ENCODE measurements at regions not wholly inside any gene's neighbourhood (a gene's known extent, or its start where the extent isn't known, plus 50 kb on each side); places are given as distances from the start of the nearest gene placed in this dataset.
"Not testable (repeated sequence)": the region's sequence is repeated elsewhere in the genome, so short reads cannot be mapped to it uniquely, and the experiment has no call there.

DNA sequence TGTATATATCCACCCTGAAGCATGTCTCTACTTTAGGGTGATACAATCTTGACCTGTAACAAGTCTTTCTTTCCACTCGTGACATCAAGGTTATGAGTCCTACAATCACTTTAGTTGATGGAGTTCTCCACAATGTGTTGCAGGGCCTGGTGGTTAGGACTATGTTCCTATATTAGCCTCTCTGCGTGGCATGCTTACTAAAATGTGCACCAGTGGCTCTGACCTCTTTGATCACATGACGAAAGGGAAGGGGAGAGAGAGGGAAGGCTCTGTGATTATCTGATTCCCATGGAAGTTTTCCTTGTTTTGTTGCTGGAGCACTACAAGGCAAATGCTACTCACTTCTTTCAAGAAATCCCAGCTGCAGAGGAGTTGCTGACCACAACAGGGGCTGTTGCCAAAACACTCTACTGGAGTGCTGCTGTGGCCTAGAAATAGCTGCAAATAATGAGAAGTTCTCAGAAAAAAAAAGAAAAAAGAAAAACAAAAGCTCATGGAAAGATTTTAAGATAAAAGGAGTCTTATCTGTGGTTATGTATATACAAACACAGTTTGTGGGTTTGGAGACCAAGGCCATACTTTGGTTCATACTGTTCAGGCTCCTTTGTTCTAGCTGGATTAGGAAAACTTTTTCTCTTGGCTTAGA, 272.8 kb upstream of the MMADHC start:
- peak; percentile 85 for DNase-seq (ENCODE audit: low read depth)

DNA sequence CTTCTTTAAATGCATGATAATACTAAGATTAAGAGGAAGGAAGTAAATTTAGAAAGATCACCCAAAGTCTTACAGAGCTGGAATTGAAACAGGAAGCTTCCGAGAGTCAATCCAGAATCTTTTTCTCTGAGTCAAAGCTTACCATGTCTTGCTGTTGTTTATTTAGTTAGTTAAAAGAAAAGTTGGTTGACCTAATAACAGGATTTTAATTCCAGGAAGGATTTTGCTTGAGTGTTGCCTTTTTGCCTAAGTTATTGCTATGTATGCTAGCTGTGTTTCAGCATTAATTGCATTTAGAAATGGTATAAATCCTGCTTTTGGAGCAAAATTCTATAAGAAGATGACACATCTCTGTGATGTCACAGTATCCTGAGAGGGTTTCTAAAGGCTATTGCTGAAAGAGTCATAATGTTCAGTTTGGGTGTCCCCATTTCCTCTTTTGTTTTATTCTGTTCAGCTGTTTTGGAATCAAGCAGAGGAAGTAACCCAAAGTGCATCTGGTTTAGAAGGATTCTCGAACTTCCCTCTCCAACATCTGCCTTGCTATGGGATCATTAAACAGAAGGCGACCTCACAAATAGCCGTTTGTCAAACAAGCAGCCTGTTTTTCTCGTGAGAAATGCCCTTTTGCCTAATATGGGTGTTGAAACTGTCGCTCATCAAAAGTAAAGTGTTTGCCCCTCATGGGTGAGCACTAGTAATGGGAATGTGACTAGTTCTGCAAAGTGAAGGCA, 271.5 kb upstream of the MMADHC start:
- DNase-seq (ENCODE audit: low read depth), result no peak

GRCh38 chr2:149858216-149858615, 270.6 kb upstream of the MMADHC start:
- no peak for DNase-seq (ENCODE audit: low read depth)

DNA sequence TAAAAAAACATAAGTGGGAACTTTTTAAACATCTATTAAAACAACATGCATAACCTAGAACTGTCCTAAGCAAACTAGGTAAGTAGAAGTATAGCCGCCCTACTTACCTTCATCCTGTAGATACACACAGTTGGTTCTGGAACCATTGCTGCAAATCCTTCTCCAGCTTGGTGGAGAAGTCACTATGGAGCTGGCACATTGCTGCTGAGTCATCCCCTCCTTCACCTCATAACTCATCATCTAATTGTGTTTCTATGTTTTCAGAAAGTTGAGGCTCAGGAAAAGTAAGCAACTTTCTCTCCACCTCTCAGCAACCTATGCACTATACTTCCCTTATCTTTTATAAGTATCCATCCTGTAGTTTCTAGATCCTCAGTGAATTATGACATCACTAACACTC, 269.8 kb upstream of the MMADHC start:
- no peak for DNase-seq (ENCODE audit: low read depth)

DNA sequence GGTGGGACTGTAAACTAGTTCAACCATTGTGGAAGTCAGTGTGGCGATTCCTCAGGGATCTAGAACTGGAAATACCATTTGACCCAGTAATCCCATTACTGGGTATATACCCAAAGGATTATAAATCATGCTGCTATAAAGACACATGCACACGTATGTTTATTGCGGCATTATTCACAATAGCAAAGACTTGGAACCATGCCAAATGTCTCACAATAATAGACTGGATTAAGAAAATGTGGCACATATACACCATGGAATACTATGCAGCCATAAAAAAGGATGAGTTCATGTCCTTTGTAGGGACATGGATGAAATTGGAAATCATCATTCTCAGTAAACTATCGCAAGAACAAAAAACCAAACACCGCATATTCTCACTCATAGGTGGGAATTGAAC, 268.3 kb upstream of the MMADHC start:
- not testable (repeated sequence) for DNase-seq (ENCODE audit: low read depth)

DNA sequence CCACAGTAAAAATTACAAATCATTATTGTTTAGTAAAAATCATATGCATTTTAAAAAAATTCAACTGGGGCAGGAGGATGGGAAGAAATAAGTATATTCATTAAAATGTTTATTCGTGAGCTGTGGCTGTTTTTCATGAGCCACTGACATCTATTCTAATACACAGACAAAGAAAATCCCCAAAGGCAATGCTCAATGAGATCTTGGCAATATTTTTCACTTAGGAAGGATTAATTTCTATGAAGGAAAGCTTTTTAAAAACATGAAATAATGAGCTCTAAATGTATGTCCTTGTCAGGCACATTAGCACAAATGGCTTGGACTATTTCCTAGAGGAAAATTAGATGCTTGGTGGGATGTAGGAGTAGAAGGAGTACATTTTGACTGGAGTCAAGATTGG, 262.0 kb upstream of the MMADHC start:
- no peak for DNase-seq (ENCODE audit: low read depth)

DNA sequence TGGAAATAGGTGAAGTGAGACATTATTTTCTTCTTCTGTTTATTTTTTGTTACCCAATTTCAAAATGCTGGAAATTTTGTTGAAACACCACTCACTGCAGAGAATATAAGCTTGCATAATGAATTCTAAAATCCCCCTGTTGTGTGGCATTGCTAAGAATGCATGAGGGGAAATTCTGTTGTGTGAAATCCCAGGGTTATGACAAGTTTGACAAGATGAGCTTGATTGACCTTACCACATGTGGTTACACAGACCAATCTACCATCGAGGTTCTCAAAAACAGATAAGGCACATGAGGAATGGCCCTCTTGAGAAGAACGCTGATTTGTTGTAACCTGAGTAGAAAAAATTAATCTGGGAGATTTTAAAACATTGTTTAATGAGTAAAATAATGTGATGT, 261.6 kb upstream of the MMADHC start:
- no peak for DNase-seq (ENCODE audit: low read depth)

DNA sequence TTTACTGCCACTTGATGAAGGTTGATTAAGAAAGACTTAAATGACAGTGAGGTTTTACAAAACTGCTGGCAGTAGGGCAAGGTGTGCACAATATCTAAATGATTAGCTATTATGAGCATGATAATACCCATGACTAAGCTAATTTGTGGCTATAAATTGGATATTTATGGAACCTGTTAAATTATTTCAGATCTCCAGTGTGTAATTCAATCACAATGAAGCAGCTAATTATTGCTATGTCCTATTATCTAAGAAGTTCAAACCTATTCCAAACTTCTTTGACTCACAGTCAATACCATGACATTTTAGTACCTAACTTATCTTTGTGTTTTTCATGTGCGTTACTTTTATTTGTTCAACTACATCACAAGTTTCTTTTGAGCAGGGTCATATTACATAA, 253.8 kb upstream of the MMADHC start:
- no peak for DNase-seq (ENCODE audit: low read depth)

DNA sequence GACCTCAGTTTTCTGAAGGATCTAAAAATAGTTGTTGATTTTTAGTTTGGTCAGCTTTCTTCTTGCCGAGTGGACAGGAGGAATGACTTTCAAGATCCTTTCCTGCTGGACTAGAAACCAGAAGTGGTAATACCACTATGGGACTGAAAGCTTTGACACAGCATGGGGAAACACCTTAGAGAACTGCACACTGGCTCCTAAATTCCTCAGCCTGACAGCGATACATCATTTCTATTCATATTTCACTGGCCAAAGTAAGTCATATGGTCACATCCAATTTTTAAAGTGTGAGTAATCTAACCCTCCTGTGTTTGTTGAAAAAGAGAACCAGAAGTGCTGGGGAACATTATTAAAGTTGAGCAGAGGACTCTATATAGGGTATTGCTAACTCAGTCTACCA, 244.7 kb upstream of the MMADHC start:
- DNase-seq (ENCODE audit: low read depth), result no peak

DNA sequence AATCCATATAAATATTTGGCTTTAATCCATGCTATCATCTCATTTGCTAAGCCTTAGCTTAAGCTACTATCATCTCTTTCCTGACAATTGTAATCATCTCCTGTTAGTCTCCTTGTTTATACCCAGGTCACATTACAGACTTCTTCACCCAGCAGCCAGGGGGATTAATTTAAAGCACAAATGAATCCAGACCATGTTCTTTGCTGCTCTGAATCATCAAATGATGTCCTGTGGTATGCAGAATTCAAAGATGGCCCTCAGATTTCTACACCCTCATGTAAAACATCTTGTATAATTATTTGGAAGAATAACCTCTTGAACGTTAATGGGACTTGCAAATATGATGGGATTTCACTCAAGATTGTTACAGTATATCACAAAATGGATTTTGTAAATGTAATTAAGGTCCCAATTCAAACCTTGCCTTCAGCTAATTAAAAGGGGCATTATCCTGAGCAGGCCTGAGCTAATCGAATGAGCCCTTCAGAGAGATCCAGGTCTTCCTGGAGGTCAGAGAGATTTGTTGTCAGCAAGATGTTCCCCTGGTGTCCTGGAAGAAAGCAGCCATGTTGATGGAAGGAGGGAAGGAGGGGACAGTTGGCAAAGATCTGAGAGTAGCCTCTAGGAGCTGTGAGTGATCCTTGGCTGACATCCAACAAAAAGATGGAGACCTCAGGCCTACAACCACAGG, 241.1 kb upstream of the MMADHC start:
- DNase-seq (ENCODE audit: low read depth), result no peak

DNA sequence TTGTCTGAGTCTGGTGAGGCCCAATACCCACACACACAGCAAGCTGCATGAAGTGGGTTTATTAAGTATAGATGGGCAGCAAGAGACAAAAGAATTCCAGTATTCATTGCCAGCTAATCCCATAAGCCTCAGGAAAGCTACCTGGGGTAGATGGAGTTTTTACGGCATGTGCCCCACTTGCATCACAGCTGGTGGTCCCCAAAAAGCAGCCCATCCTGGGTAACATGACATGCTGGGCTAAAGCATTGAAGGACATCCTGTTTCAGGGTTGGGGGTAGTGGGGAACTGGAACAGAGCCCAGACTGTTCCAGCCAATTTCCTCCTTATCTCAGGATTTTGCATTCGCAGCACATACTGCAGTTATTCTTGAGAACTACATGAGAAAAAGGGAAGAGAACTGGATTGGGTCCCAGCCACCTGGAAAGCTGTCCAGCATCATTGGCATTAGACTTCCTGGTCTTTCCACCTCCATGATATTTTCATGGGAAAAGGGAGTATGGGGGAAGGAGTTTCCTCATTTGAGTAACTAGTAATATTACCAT, 240.1 kb upstream of the MMADHC start:
- no peak for DNase-seq (ENCODE audit: low read depth)

DNA sequence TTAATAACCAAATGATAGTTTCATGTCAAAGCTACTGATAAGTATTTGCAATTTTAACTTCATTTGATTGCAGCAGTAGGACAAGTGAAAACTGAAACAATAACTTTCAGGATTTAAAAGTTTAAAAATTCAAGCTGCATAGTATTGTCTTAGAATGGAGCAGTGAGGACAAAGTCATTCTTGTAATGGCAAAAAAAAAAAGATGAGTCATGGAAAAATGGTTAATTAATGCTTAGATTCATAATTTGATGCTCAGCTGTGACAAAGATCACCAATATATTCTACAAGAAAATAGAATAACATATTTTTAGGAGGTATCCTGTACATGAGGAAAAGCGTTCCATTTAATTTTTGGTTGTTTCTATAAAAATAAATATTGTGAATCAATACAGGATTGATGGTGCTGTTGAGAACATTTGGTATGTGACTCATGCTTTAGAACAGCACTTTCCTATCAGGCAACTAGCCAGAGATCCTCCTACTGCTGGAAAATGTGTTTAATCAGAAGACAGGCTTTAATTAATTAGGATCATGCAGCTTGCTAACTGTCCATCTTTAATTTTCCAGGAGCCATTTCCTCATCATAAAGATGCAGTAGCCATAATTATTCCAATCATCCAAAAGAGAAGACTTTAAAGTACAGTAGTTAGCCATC, 239.0 kb upstream of the MMADHC start:
- no peak for DNase-seq (ENCODE audit: low read depth)

GRCh38 chr2:149825473-149825872, 237.9 kb upstream of the MMADHC start:
- no peak for DNase-seq (ENCODE audit: low read depth)

GRCh38 chr2:149824136-149824535, 236.6 kb upstream of the MMADHC start:
- no peak for DNase-seq (ENCODE audit: low read depth)

DNA sequence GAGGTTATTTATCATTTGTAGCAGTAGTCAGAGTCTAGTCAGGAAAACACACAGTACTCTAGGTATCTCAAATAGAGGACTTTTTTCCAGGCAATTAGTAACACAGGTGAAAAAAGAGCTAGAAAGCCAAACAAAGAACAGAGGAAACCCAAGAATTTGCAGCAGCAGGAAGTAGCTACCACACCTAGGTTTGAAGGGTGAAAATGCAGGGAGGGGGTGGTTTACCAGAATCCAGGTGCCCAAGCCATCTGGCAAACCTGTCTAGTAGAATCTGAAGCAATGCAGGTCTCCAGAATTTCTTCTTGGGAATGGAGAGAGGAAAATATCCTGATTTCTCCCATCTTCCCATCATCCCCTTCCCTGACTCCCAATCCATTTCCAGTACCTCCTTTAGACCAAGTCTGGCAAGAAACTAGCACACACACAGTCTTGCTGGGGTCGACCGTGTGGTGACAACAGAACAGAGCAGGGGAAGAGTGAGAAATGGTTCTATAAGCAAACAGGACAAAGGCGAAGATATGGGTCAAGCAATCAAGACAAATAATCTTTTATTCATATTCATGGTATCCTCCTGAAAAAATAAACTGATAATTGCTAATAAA, 231.9 kb upstream of the MMADHC start:
- no peak for DNase-seq (ENCODE audit: low read depth)

DNA sequence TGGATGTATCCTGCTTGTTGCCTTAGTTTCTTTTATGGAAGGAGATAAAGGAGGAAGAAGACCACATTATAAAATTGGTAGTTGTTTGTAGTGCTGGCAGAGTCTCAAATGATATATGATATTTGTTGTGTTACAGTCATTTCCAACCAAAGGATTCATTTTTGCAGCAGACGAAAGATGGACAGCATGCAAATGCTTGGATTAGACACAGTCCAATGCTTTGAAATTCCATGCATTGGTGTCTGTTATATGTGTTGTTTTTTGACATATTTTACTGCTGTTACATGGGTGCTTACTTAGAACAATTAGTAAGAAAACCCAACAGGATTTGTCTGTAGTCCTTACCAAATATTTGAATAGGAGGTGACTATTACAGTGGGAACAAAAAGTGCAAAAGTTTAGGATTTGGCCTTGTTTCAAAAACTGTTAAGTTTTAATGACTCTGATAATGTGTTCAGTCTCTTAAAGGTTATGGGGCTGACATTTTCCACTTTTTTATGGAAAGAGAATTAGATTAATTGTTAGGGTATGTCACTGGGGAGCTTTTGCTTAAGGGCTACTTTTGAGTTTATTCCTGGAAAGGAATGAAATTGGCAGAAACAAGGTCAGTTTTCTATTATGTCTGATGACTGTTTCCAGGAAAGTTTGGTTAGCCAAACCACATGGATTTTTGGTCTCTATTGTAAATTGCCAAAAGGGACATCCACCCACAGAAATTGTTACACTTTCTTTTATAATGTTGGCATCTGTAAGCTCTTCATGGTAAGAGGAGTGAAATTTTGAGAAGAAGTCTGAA, 229.4 kb upstream of the MMADHC start:
- DNase-seq (ENCODE audit: low read depth), result no peak

DNA sequence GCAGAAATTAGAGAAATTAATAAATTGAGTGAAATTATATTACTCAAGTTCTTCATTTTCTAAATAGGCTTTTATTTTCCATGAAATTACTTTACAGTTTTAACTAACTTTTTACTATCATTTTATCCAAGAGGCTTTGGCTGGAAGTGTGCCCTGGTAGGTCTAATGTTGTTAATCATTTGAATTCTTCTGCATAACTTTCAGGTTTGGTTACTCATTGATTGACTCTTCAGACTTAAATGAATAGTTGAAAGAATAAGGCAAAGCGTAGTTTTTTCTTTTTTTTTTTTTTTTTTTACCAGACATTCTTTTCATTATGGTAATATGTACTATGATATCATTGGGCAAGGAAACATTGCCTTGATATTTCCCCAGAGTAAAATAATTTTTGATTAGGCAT, 228.4 kb upstream of the MMADHC start:
- DNase-seq (ENCODE audit: low read depth), result no peak

DNA sequence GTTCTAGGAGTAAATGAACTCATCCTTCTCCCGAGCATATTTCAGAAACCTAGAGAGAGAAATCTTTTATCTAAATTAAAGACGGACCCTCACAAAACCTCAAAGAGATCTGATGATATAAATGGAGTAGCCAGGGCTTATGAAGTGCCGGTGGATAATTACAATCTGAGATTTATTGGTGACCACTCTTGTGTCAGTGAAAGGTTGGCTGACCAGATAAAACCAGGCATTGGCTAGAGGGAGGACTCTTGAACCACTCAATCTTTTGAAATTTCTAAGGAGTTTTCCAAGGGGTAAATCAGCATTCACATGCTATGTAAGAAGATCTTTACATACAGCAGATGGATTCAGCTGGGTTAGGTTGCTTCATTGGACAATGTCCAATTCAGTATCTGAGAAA, 227.3 kb upstream of the MMADHC start:
- no peak for DNase-seq (ENCODE audit: low read depth)

DNA sequence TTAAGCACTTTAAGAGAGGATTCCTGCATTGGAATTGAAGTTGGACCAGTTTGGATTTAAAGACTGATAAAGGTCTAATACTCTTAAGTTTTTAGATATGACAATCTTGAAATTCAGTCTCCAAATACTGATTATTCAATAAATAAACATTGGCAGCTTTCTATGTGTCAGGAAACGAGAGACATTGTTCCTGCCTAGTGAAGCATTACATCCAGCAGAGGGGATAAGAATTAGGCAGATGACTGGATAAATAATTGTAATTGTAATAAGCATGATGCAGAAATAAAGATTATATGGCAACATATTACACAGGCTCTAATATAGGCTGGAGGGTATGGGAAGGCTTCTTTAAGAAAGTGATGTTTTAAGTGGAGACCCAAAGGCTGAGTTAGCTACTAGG, 226.5 kb upstream of the MMADHC start:
- no peak for DNase-seq (ENCODE audit: low read depth)

DNA sequence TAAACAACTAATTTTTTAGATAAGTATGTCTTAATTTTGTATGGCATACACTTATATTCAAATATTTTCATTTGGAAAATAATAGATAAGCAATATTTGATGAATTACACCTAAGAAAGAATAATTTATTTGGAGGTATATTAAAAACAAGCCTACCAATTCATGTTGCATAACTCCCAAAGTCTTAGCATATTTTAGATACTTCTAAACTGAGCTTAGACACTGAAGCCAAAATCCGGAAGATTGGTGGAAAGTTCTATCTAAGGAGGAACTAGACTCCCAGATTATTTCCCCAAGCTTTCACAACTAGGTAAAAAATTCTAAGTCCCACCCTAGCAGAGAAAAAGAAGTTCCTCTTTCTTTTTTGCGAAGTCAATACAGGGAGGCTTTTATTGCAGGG, 221.0 kb upstream of the MMADHC start:
- DNase-seq (ENCODE audit: low read depth), result no peak

DNA sequence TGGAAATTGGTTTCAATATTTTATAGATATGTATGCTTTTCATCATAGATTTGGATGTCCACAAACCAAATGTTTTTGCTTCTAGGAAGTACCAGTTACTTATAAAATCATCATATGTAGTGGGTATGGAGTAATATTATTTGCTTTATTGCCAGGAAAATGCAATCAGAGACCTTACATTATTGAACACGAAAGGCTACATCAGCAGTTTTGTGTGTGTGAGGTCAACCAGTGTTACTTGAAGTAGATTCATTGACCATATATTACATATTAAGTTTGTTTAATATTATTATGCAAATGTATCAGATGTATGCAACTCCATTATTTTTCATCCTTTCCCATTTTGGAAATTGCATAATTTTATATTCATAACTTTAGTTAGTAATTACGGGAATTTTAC, 219.1 kb upstream of the MMADHC start:
- DNase-seq (ENCODE audit: low read depth), result no peak
